GM12801 (cell line): ENCODE measurements at regions not wholly inside any gene's neighbourhood (a gene's known extent, or its start where the extent isn't known, plus 50 kb on each side); places are given as distances from the start of the nearest gene placed in this dataset.

Experiments used
- TF ChIP-seq, protein P1 (sequence below): IDR thresholded peaks from one replicate; pipeline ENCODE4 v1.5.1; 2011; ENCODE audit warnings: control low read depth; ENCODE audit not compliant: insufficient read length; ENCODE audit errors: extremely low read depth

DNA sequence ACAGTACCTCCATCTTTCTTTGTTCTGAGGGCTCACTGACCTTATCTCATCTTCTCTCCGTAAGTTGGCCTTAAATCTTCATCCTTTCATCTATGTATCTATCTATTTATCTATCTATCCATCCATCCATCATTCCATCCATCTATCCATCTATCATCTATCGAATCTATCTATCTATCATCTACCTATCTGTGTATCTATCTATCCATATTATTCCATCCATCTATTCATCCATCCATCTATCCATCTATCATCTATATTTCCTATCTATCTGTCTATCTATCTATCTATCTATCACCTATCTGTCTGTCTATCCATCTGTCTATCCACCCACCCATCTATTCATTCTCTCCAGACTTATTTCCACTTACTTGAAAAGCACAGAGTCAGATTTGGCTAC lies 147.3 kb upstream of the PMEPA1 start:
- TF ChIP-seq, protein P1, sequence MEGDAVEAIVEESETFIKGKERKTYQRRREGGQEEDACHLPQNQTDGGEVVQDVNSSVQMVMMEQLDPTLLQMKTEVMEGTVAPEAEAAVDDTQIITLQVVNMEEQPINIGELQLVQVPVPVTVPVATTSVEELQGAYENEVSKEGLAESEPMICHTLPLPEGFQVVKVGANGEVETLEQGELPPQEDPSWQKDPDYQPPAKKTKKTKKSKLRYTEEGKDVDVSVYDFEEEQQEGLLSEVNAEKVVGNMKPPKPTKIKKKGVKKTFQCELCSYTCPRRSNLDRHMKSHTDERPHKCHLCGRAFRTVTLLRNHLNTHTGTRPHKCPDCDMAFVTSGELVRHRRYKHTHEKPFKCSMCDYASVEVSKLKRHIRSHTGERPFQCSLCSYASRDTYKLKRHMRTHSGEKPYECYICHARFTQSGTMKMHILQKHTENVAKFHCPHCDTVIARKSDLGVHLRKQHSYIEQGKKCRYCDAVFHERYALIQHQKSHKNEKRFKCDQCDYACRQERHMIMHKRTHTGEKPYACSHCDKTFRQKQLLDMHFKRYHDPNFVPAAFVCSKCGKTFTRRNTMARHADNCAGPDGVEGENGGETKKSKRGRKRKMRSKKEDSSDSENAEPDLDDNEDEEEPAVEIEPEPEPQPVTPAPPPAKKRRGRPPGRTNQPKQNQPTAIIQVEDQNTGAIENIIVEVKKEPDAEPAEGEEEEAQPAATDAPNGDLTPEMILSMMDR, result no peak

DNA sequence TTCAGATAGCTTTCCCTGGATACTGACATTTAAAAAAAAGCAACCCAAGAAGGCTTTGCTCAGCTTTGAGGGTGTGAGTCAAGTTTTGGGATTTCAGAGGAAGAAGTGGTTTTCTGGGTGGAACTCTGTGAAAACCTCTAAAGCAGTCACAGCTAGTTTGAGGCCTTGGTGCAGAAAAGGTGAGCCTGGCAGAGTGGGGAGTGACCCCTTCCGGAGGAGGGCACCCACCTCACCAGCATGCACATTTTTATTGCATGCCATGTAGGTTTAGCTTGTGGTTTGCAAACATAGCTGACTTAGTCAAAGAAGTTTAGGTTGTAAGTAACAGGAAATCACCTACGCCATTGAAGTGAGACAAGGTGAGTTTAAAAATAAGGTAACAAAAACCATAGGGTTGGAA lies 146.8 kb upstream of the PMEPA1 start:
- TF ChIP-seq, protein P1, result no peak

DNA sequence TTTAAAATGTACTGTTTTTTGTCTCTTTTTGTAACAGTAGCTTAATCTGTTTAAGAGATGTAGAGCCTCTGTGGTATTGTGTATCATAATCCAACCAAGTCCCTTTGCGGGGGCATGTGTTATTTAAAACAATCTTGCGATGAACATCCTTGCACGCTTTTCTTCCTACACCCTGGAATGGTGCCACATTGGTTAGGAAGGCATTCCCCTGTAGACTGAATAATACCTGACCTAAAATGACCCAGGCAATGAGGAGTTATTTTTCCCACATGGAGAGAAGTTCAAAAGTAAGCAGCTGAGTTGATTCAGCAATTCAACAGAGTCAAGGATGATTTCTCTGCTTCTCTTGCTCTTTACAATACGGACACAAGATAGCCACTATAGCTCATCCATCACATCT lies 142.0 kb upstream of the PMEPA1 start:
- TF ChIP-seq, protein P1, result no peak

DNA sequence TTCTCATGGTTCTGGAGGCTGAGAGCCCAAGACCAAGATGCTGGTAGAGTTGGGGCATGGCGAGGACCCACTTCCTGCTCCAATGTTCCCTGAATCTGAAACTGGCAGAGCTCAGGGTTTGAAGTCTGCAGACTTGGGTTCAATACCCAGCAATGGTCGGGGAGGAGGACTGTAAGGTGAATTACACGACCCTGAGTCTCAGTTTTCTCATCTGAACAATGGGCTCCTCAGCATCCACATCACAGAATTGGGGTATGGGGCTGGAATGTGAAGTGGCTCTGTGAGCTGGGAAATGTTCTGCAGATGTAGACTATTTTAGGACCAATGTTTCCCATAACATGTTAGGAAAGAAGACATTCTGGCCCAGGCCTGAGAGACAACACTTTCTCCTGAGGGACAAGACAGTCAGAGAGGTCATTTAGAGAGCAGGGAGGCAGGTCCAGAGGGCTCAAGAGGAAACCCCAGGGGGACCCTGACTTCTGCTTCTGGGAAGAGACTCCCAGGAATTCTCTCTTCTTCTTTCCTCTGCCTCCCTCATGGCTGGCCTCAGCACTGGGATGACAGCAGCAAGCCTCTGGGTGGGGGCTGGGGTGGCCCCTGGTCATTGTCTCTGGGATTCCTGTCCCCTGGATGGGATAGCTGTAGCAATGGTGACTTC lies 141.3 kb upstream of the PMEPA1 start:
- TF ChIP-seq, protein P1, result no peak

DNA sequence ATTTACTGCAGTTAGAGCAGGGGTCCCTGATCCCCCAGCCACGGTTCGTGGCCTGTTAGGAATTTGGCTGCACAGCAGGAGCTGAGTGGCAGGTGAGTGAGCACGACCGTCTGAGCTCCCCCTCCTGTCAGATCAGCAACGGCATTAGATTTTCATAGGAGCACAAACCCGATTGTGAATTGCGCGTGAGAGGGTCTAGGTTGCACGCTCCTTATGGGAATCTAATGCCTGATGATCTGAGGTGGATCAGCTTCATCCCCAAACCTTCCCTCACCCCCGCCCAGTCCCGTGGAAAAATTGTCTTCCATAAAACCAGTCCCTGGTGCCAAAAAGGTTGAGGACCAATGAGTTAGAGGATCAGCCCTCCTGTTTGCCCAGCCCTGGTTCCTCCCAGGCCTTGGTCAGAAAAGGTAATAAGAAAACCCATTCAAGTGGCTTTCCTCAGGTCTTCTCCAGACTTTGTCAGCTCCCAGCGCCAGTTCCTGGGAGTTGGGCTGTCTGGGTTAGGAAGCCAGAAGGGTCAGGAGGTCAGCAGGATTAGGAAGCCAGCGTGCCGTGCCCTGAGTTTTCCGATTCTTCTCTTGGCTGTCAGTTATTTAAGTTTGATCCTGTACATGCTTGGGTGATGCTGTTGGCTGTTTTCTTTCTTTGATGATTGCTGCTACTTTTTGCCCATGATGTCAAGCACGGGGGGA lies 139.9 kb upstream of the PMEPA1 start:
- TF ChIP-seq, protein P1, result no peak

DNA sequence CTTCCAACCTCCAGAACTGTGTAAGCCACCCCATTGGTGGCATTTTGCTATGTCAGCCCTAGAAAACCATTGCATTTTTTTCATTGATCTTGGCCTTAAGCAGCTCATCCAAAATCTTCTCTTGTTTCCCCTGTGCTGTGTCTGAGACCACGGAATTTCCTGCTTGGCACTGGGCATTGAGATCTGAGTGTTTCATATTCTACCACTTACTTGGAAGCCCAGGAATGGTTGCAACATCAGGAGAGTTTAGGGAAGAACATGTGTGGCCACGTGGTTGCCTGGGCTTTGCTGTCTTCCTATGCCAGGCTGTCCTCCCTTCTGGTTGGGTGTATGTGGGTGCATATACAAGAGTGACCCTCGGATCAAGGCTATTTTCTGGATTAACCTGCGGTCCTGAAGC lies 139.3 kb upstream of the PMEPA1 start:
- TF ChIP-seq, protein P1, result no peak

DNA sequence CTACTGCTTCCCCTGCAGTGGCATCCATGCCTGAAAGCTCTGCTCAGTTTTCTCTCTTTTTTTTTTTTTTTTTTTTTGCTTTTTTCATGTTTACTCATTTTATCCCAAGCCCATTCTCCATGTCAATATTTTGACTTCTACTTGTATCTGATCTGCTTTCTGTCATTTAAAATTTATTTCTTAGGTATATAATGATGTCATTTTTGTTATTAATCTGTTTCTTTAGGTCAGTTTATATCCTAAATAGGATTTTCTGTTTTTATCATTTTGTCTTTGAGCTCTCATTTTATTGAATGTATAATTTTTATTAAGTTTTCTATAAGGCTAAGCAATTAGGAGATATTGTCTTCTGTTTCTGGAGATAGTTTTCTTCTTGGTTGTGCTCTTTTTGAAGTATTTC lies 138.5 kb upstream of the PMEPA1 start:
- TF ChIP-seq, protein P1, result no peak
